Muscle layer of duodenum (tissue), 2 donors: ENCODE measurements at regions not wholly inside any gene's neighbourhood (a gene's known extent, or its start where the extent isn't known, plus 50 kb on each side); places are given as distances from the start of the nearest gene placed in this dataset.

Source experiments
- H3K27ac ChIP-seq: one replicate; pipeline ENCODE4 v1.7.0; 2013; ENCODE audit warnings: mild to moderate bottlenecking, low read length
- H3K27me3 ChIP-seq: one replicate; pipeline ENCODE4 v1.7.0; 2013; ENCODE audit warnings: low read depth, mild to moderate bottlenecking, control low read depth, low read length
- H3K36me3 ChIP-seq, 2 donors: one replicate each; pipeline ENCODE4 v1.7.0; 2013; ENCODE audit warnings: low read length in 2 of 2, control low read depth in 1 of 2, mild to moderate bottlenecking in 1 of 2; ENCODE audit not compliant: insufficient read depth in 2 of 2, control insufficient read depth in 1 of 2
- H3K4me1 ChIP-seq, 2 donors: one replicate each; pipeline ENCODE4 v1.7.0; 2013; ENCODE audit warnings: low read length in 2 of 2, mild to moderate bottlenecking in 2 of 2, control low read depth in 1 of 2, moderate library complexity in 1 of 2; ENCODE audit not compliant: insufficient read depth in 2 of 2, control insufficient read depth in 1 of 2
- H3K4me3 ChIP-seq, 2 donors: one replicate each; pipeline ENCODE4 v1.7.0; 2013; ENCODE audit warnings: low read length in 2 of 2, low read depth in 1 of 2, mild to moderate bottlenecking in 1 of 2
- H3K9me3 ChIP-seq, 2 donors: one replicate each; pipeline ENCODE4 v1.7.0; 2013; ENCODE audit warnings: low read length in 2 of 2, control low read depth in 1 of 2, mild to moderate bottlenecking in 1 of 2; ENCODE audit not compliant: control insufficient read depth in 1 of 2
- donor health status: healthy.

GRCh38 chr22:34508797-34509196 is 557.2 kb upstream of the ISX start:
- H3K36me3 ChIP-seq: no peaks in the 10 kb centered on the region
- H3K27me3 ChIP-seq: no peaks in the 10 kb centered on the region
- no peak overlapping the region for H3K4me3 ChIP-seq
- no peak overlapping the region for H3K27ac ChIP-seq
- H3K9me3 ChIP-seq: no peaks in the 10 kb centered on the region
- H3K4me1 ChIP-seq: no peaks in the 10 kb centered on the region

- Histone ChIP-seq H3K27ac (no peak overlapping the region), H3K4me3 (no peak overlapping the region), H3K36me3 (no peaks in the 10 kb centered on the region), H3K4me1 (no peaks in the 10 kb centered on the region), H3K27me3 (no peaks in the 10 kb centered on the region), H3K9me3 (no peaks in the 10 kb centered on the region)
Observed at GRCh38 chr22:34526681-34527080, 539.3 kb upstream of the ISX start.

GRCh38 chr22:34534101-34534500 is 531.9 kb upstream of the ISX start:
- Histone ChIP-seq H3K4me1 (no peaks in the 10 kb centered on the region), H3K4me3 (no peak overlapping the region), H3K27me3 (no peaks in the 10 kb centered on the region), H3K9me3 (no peaks in the 10 kb centered on the region), H3K27ac (no peak overlapping the region), H3K36me3 (no peaks in the 10 kb centered on the region)

GRCh38 chr22:34567367-34567766 is 498.6 kb upstream of the ISX start:
- Histone ChIP-seq H3K27me3 (no peaks in the 10 kb centered on the region), H3K27ac (no peak overlapping the region), H3K4me3 (no peak overlapping the region), H3K9me3 (no peaks in the 10 kb centered on the region), H3K4me1 (no peaks in the 10 kb centered on the region), H3K36me3 (no peaks in the 10 kb centered on the region)

GRCh38 chr22:34570408-34570807 is 495.6 kb upstream of the ISX start:
- Histone ChIP-seq H3K36me3 (no peaks in the 10 kb centered on the region), H3K4me3 (no peak overlapping the region), H3K9me3 (no peaks in the 10 kb centered on the region), H3K27me3 (no peaks in the 10 kb centered on the region), H3K27ac (no peak overlapping the region), H3K4me1 (no peaks in the 10 kb centered on the region)

- Histone ChIP-seq H3K36me3 (no peaks in the 10 kb centered on the region), H3K9me3 (no peaks in the 10 kb centered on the region), H3K27me3 (no peaks in the 10 kb centered on the region), H3K4me3 (no peak overlapping the region), H3K4me1 (no peaks in the 10 kb centered on the region), H3K27ac (no peak overlapping the region)
Observed at GRCh38 chr22:34579519-34579918, 486.4 kb upstream of the ISX start.

GRCh38 chr22:34587357-34588356 is 478.3 kb upstream of the ISX start:
- no peak overlapping the region for H3K4me3 ChIP-seq
- H3K27me3 ChIP-seq: no peaks in the 10 kb centered on the region
- no peaks in the 10 kb centered on the region for H3K36me3 ChIP-seq
- no peak overlapping the region for H3K27ac ChIP-seq
- H3K4me1 ChIP-seq: peaks cover 0 to 4% of the 10 kb centered on the region in 2 donors
- H3K9me3 ChIP-seq: no peaks in the 10 kb centered on the region

GRCh38 chr22:34588871-34589545 is 476.9 kb upstream of the ISX start:
- Histone ChIP-seq H3K27ac (no peak overlapping the region), H3K9me3 (peaks cover 0 to 4% of the 10 kb centered on the region in 2 donors), H3K27me3 (no peaks in the 10 kb centered on the region), H3K4me3 (no peak overlapping the region), H3K36me3 (no peaks in the 10 kb centered on the region), H3K4me1 (peaks cover 0 to 4% of the 10 kb centered on the region in 2 donors)

GRCh38 chr22:34592123-34592740 is 473.7 kb upstream of the ISX start:
- peaks cover 0 to 4% of the 10 kb centered on the region in 2 donors for H3K4me1 ChIP-seq

GRCh38 chr22:34599567-34599966 is 466.4 kb upstream of the ISX start:
- H3K36me3 ChIP-seq: no peaks in the 10 kb centered on the region
- H3K4me3 ChIP-seq: no peak overlapping the region
- no peaks in the 10 kb centered on the region for H3K9me3 ChIP-seq
- no peaks in the 10 kb centered on the region for H3K27me3 ChIP-seq
- H3K27ac ChIP-seq: no peak overlapping the region
- H3K4me1 ChIP-seq: no peaks in the 10 kb centered on the region

More at GRCh38 chr22:34592123-34592740, 473.7 kb upstream of the ISX start:
- no peaks in the 10 kb centered on the region for H3K27me3 ChIP-seq
- H3K27ac ChIP-seq: no peak overlapping the region
- H3K36me3 ChIP-seq: no peaks in the 10 kb centered on the region
- peaks cover 0 to 7% of the 10 kb centered on the region in 2 donors for H3K9me3 ChIP-seq
- no peak overlapping the region for H3K4me3 ChIP-seq

- H3K9me3 ChIP-seq: no peaks in the 10 kb centered on the region
- no peaks in the 10 kb centered on the region for H3K27me3 ChIP-seq
- H3K4me3 ChIP-seq: no peak overlapping the region
- no peaks in the 10 kb centered on the region for H3K4me1 ChIP-seq
- H3K27ac ChIP-seq: no peak overlapping the region
- H3K36me3 ChIP-seq: no peaks in the 10 kb centered on the region
Observed at GRCh38 chr22:34604312-34604711, 461.6 kb upstream of the ISX start.
